ENCODE measurements at regions not wholly inside any gene's neighbourhood (a gene's known extent, or its start where the extent isn't known, plus 50 kb on each side); places are given as distances from the start of the nearest gene placed in this dataset.

- TF ChIP-seq CTCF (IDR thresholded peaks at IDR 0.05; ENCODE audit: extremely low read depth in 1 of 2, insufficient read depth in 1 of 2, low read depth in 1 of 2, low read length in 2 of 2) (no peak), POLR2AphosphoS5 (IDR thresholded peaks at IDR 0.05; ENCODE audit: insufficient read depth, low read depth, low read length) (no peak), POLR2A (IDR thresholded peaks at IDR 0.05; ENCODE audit: low read depth, low read length) (no peak)
Measured at GRCh38 chr12:89901319-89901718, 192.7 kb upstream of the ATP2B1 start.
